ENCODE measurements at regions not wholly inside any gene's neighbourhood (a gene's known extent, or its start where the extent isn't known, plus 50 kb on each side); places are given as distances from the start of the nearest gene placed in this dataset.

GRCh38 chr6:9095137-9095536 lies 659.8 kb upstream of the SLC35B3 start:
- in situ Hi-C loops (cut with MboI; ENCODE audit: low sequenced_read_pairs in 4 of 4) = no loop called here
- Histone ChIP-seq H3K36me3 (no peaks in the 10 kb centered on the region), H3K27me3 (no peaks in the 10 kb centered on the region), H3K4me1 (no peaks in the 10 kb centered on the region), H3K27ac (no peak overlapping the region), H3K4me3 (no peak overlapping the region), H3K9me3 (no peaks in the 10 kb centered on the region)
- intact Hi-C loops (cut with DNase I; ENCODE audit: low total_unique reads) = no loop called here
- no peak for ATAC-seq
- DNase-seq = no peak
- TF ChIP-seq POLR2A (IDR thresholded peaks at IDR 0.05) (no peak), CTCF (IDR thresholded peaks at IDR 0.05 in 4 of 5, conservative IDR thresholded peaks at IDR 0.05 in 1 of 5) (no peak)

GRCh38 chr6:9089724-9090123 lies 654.4 kb upstream of the SLC35B3 start:
- TF ChIP-seq POLR2A (IDR thresholded peaks at IDR 0.05) = no peak
- TF ChIP-seq CTCF (IDR thresholded peaks at IDR 0.05 in 4 of 5, conservative IDR thresholded peaks at IDR 0.05 in 1 of 5) = no peak
- intact Hi-C loops (cut with DNase I; ENCODE audit: low total_unique reads) (no loop called here), in situ Hi-C loops (cut with MboI; ENCODE audit: low sequenced_read_pairs in 4 of 4) (no loop called here)
- DNase-seq = no peak
- Histone ChIP-seq H3K9me3 (no peaks in the 10 kb centered on the region), H3K27ac (no peak overlapping the region), H3K4me3 (no peak overlapping the region), H3K36me3 (no peaks in the 10 kb centered on the region), H3K27me3 (no peaks in the 10 kb centered on the region), H3K4me1 (no peaks in the 10 kb centered on the region)
- ATAC-seq = no peak

GRCh38 chr6:9087470-9087869 lies 652.1 kb upstream of the SLC35B3 start:
- Histone ChIP-seq H3K9me3 (no peaks in the 10 kb centered on the region), H3K4me1 (no peaks in the 10 kb centered on the region), H3K27me3 (no peaks in the 10 kb centered on the region), H3K27ac (no peak overlapping the region), H3K36me3 (no peaks in the 10 kb centered on the region), H3K4me3 (no peak overlapping the region)
- intact Hi-C loops (cut with DNase I; ENCODE audit: low total_unique reads) (no loop called here), in situ Hi-C loops (cut with MboI; ENCODE audit: low sequenced_read_pairs in 4 of 4) (no loop called here)
- no peak for DNase-seq
- TF ChIP-seq CTCF (IDR thresholded peaks at IDR 0.05 in 4 of 5, conservative IDR thresholded peaks at IDR 0.05 in 1 of 5) = no peak
- no peak for TF ChIP-seq POLR2A (IDR thresholded peaks at IDR 0.05)
- ATAC-seq = no peak

GRCh38 chr6:9086331-9086730 lies 651.0 kb upstream of the SLC35B3 start:
- Histone ChIP-seq H3K4me3 (no peak overlapping the region), H3K9me3 (no peaks in the 10 kb centered on the region), H3K36me3 (no peaks in the 10 kb centered on the region), H3K4me1 (no peaks in the 10 kb centered on the region), H3K27ac (no peak overlapping the region), H3K27me3 (no peaks in the 10 kb centered on the region)
- no peak for TF ChIP-seq POLR2A (IDR thresholded peaks at IDR 0.05)
- TF ChIP-seq CTCF (IDR thresholded peaks at IDR 0.05 in 4 of 5, conservative IDR thresholded peaks at IDR 0.05 in 1 of 5) = no peak
- DNase-seq (no peak), ATAC-seq (no peak)
- in situ Hi-C loops (cut with MboI; ENCODE audit: low sequenced_read_pairs in 4 of 4) (no loop called here), intact Hi-C loops (cut with DNase I; ENCODE audit: low total_unique reads) (no loop called here)

GRCh38 chr6:9085709-9086070 lies 650.3 kb upstream of the SLC35B3 start:
- Histone ChIP-seq H3K4me3 (no peak overlapping the region), H3K27me3 (no peaks in the 10 kb centered on the region), H3K36me3 (no peaks in the 10 kb centered on the region), H3K4me1 (no peaks in the 10 kb centered on the region), H3K27ac (no peak overlapping the region), H3K9me3 (no peaks in the 10 kb centered on the region)
- ATAC-seq = no peak
- TF ChIP-seq CTCF (IDR thresholded peaks at IDR 0.05 in 4 of 5, conservative IDR thresholded peaks at IDR 0.05 in 1 of 5) (no peak), POLR2A (IDR thresholded peaks at IDR 0.05) (no peak)
- no peak for DNase-seq
- intact Hi-C loops (cut with DNase I; ENCODE audit: low total_unique reads) = no loop called here
- in situ Hi-C loops (cut with MboI; ENCODE audit: low sequenced_read_pairs in 4 of 4) = no loop called here

All from gastrocnemius medialis (tissue), 4 donors.